ENCODE measurements at regions not wholly inside any gene's neighbourhood (a gene's known extent, or its start where the extent isn't known, plus 50 kb on each side); places are given as distances from the start of the nearest gene placed in this dataset.
"Not testable (repeated sequence)": the region's sequence is repeated elsewhere in the genome, so short reads cannot be mapped to it uniquely, and the experiment has no call there.

GRCh38 chr7:69067397-69067796 lies 530.9 kb upstream of the AUTS2 start:
- Mint-ChIP-seq H3K27ac (no peak overlapping the region), H3K36me3 (ENCODE audit: low read depth) (no peaks in the 10 kb centered on the region), H3K4me3 (no peak overlapping the region), H3K4me1 (ENCODE audit: low read depth) (no peaks in the 10 kb centered on the region), H3K27me3 (ENCODE audit: low read depth) (no peaks in the 10 kb centered on the region), H3K9me3 (peaks cover 61% of the 10 kb centered on the region)
- no peak for DNase-seq (ENCODE audit: low spot score)

DNA sequence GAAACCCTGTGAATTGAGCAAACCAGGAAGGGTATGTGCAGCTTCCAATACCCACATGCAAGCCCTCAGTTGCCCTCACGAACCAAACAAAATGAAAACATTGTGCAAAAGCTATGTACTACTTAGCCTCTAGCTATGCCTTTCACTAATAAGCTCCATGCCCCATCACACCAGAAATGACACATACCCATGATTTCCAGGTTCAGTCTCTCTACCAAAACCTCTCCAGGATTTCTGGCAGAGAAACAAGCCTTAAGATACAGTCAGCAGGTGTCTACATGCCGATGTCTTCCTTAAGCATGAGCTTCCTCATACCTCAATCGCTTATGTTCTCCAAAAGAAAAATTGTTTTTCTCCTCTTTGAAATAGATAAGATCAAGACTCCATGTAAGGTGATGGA lies 527.8 kb upstream of the AUTS2 start:
- Mint-ChIP-seq H3K27ac (no peak overlapping the region), H3K27me3 (ENCODE audit: low read depth) (no peaks in the 10 kb centered on the region), H3K9me3 (peaks cover 69% of the 10 kb centered on the region), H3K36me3 (ENCODE audit: low read depth) (no peaks in the 10 kb centered on the region), H3K4me3 (no peak overlapping the region), H3K4me1 (ENCODE audit: low read depth) (no peaks in the 10 kb centered on the region)
- DNase-seq (ENCODE audit: low spot score): no peak

- Mint-ChIP-seq H3K36me3 (ENCODE audit: low read depth) (no peaks in the 10 kb centered on the region), H3K27me3 (ENCODE audit: low read depth) (no peaks in the 10 kb centered on the region), H3K9me3 (peaks cover 52% of the 10 kb centered on the region), H3K4me1 (ENCODE audit: low read depth) (no peaks in the 10 kb centered on the region), H3K4me3 (no peak overlapping the region), H3K27ac (no peak overlapping the region)
- no peak for DNase-seq (ENCODE audit: low spot score)
These were observed 521.7 kb upstream of the AUTS2 start for GRCh38 chr7:69076566-69076965.

DNA sequence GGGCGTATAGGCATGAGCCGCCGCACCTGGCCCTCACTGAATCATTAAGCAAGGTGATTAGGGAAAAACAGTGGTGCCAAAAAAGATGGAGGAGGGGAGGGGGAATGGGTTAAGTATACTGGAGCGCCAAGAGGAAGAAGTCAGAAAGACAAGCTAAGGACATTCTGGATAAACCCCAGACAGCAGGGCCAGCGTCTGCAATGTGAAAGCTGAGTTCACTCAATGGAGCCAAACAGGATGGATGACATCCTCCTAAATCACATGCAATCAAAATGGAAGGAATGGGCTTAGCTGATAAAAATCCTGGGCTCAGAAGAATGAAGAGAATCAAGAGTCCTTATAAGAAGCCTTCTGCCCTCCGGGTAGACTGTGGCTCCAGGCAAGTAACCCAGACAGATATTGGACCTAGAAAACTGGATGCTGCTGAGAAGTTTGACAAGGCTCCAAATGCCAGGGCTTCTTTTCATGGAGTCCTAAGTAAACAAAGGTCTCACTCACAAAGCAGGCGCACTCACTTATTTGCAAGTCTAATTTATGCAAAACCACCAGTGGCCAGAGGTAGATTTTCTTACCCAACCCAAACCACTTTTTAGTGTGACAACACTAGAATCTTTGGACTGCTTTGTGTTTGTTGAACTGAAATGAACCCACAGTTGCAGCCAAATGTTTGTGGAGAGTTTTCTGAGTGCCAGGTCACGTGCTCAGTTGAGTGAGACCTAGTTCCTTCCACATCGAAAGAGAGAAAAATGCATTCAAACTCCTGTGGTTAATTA lies 519.1 kb upstream of the AUTS2 start:
- Mint-ChIP-seq H3K4me1 (ENCODE audit: low read depth) (no peaks in the 10 kb centered on the region), H3K27ac (no peak overlapping the region), H3K9me3 (peaks cover 50% of the 10 kb centered on the region), H3K27me3 (ENCODE audit: low read depth) (no peaks in the 10 kb centered on the region), H3K36me3 (ENCODE audit: low read depth) (no peaks in the 10 kb centered on the region), H3K4me3 (no peak overlapping the region)
- no peak for DNase-seq (ENCODE audit: low spot score)

- not testable (repeated sequence) for H3K27ac Mint-ChIP-seq; H3K4me1 Mint-ChIP-seq (ENCODE audit: low read depth); H3K4me3 Mint-ChIP-seq; DNase-seq (ENCODE audit: low spot score); H3K27me3 Mint-ChIP-seq (ENCODE audit: low read depth); H3K36me3 Mint-ChIP-seq (ENCODE audit: low read depth)
- peaks cover 49% of the 10 kb centered on the region for H3K9me3 Mint-ChIP-seq
These were observed 511.0 kb upstream of the AUTS2 start for GRCh38 chr7:69087281-69087680.

GRCh38 chr7:69088185-69088584 lies 510.1 kb upstream of the AUTS2 start:
- Mint-ChIP-seq H3K9me3 (peaks cover 44% of the 10 kb centered on the region), H3K27ac (no peak overlapping the region), H3K4me3 (no peak overlapping the region), H3K27me3 (ENCODE audit: low read depth) (no peaks in the 10 kb centered on the region), H3K36me3 (ENCODE audit: low read depth) (no peaks in the 10 kb centered on the region), H3K4me1 (ENCODE audit: low read depth) (no peaks in the 10 kb centered on the region)
- DNase-seq (ENCODE audit: low spot score): no peak

- no peaks in the 10 kb centered on the region for H3K4me1 Mint-ChIP-seq (ENCODE audit: low read depth)
- H3K9me3 Mint-ChIP-seq: peaks cover 50% of the 10 kb centered on the region
- no peak overlapping the region for H3K27ac Mint-ChIP-seq
- no peaks in the 10 kb centered on the region for H3K27me3 Mint-ChIP-seq (ENCODE audit: low read depth)
- H3K36me3 Mint-ChIP-seq (ENCODE audit: low read depth): no peaks in the 10 kb centered on the region
- H3K4me3 Mint-ChIP-seq: no peak overlapping the region
- no peak for DNase-seq (ENCODE audit: low spot score)
These were observed 507.3 kb upstream of the AUTS2 start for GRCh38 chr7:69090936-69091335.

- DNase-seq (ENCODE audit: low spot score): no peak
- Mint-ChIP-seq H3K36me3 (ENCODE audit: low read depth) (no peaks in the 10 kb centered on the region), H3K27me3 (ENCODE audit: low read depth) (no peaks in the 10 kb centered on the region), H3K4me1 (ENCODE audit: low read depth) (no peaks in the 10 kb centered on the region), H3K27ac (no peak overlapping the region), H3K4me3 (no peak overlapping the region), H3K9me3 (peaks cover 47% of the 10 kb centered on the region)
These were observed 506.8 kb upstream of the AUTS2 start for GRCh38 chr7:69091521-69091920.

- H3K36me3 Mint-ChIP-seq (ENCODE audit: low read depth): no peaks in the 10 kb centered on the region
- peaks cover 38% of the 10 kb centered on the region for H3K9me3 Mint-ChIP-seq
- DNase-seq (ENCODE audit: low spot score): no peak
- no peaks in the 10 kb centered on the region for H3K4me1 Mint-ChIP-seq (ENCODE audit: low read depth)
- H3K27ac Mint-ChIP-seq: no peak overlapping the region
- H3K27me3 Mint-ChIP-seq (ENCODE audit: low read depth): no peaks in the 10 kb centered on the region
- H3K4me3 Mint-ChIP-seq: no peak overlapping the region
These were observed 503.1 kb upstream of the AUTS2 start for GRCh38 chr7:69095127-69095526.

- H3K4me3 Mint-ChIP-seq: no peak overlapping the region
- no peak overlapping the region for H3K27ac Mint-ChIP-seq
- peaks cover 38% of the 10 kb centered on the region for H3K9me3 Mint-ChIP-seq
- DNase-seq (ENCODE audit: low spot score): no peak
- peaks cover 2% of the 10 kb centered on the region for H3K36me3 Mint-ChIP-seq (ENCODE audit: low read depth)
- no peaks in the 10 kb centered on the region for H3K4me1 Mint-ChIP-seq (ENCODE audit: low read depth)
- H3K27me3 Mint-ChIP-seq (ENCODE audit: low read depth): no peaks in the 10 kb centered on the region
These were observed 502.6 kb upstream of the AUTS2 start for GRCh38 chr7:69095649-69096048.

- Mint-ChIP-seq H3K4me1 (ENCODE audit: low read depth) (no peaks in the 10 kb centered on the region), H3K4me3 (no peak overlapping the region), H3K27me3 (ENCODE audit: low read depth) (no peaks in the 10 kb centered on the region), H3K27ac (no peak overlapping the region), H3K9me3 (peaks cover 52% of the 10 kb centered on the region), H3K36me3 (ENCODE audit: low read depth) (peaks cover 2% of the 10 kb centered on the region)
- DNase-seq (ENCODE audit: low spot score): no peak
These were observed 494.3 kb upstream of the AUTS2 start for GRCh38 chr7:69104023-69104422.

DNA sequence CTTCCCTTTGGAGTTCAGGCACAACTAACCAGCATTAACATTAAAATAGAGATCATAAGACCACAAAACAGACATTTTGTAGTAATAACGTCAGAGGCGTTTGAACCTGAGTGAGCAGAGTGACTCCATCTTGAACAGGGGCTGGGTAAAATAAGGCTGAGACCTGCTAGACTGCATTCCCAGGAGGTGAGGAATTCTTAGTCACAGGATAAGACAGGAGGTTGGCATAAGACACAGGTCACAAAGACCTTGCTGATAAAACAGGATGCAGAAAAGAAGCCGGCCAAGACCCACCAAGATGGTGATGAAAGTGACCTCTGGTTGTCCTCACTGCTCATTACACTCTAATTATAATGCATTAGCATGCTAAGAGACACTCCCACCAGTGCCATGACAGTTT lies 493.2 kb upstream of the AUTS2 start:
- Mint-ChIP-seq H3K36me3 (ENCODE audit: low read depth) (peaks cover 2% of the 10 kb centered on the region), H3K4me3 (no peak overlapping the region), H3K9me3 (peaks cover 57% of the 10 kb centered on the region), H3K27me3 (ENCODE audit: low read depth) (no peaks in the 10 kb centered on the region), H3K4me1 (ENCODE audit: low read depth) (no peaks in the 10 kb centered on the region), H3K27ac (no peak overlapping the region)
- DNase-seq (ENCODE audit: low spot score): no peak

- no peaks in the 10 kb centered on the region for H3K36me3 Mint-ChIP-seq (ENCODE audit: low read depth)
- DNase-seq (ENCODE audit: low spot score): no peak
These were observed 492.3 kb upstream of the AUTS2 start for GRCh38 chr7:69105981-69106380.

DNA sequence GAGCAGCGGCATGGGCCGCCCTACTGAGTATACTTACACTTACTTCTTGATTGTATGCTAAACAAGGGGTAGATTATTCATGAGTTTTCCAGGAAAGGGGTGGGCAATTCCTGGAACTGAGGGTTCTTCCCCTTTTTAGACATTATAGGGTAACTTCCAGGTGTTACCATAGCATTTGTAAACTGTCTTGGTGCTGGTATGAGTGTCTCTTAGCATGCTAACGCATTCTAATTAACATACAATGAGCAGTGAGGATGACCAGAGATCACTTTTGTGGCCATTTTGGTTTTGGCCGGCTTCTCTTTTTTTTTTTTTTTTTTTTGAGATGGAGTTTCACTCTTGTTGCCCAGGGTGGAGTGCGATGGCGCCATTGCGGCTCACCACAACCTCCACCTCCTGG lies 491.8 kb upstream of the AUTS2 start:
- not testable (repeated sequence) for H3K36me3 Mint-ChIP-seq (ENCODE audit: low read depth); H3K4me3 Mint-ChIP-seq; H3K27ac Mint-ChIP-seq; H3K27me3 Mint-ChIP-seq (ENCODE audit: low read depth); DNase-seq (ENCODE audit: low spot score); H3K4me1 Mint-ChIP-seq (ENCODE audit: low read depth)
- H3K9me3 Mint-ChIP-seq: peaks cover 51% of the 10 kb centered on the region

More at GRCh38 chr7:69105981-69106380, 492.3 kb upstream of the AUTS2 start:
- peaks cover 53% of the 10 kb centered on the region for H3K9me3 Mint-ChIP-seq
- H3K4me1 Mint-ChIP-seq (ENCODE audit: low read depth): no peaks in the 10 kb centered on the region
- no peak overlapping the region for H3K4me3 Mint-ChIP-seq
- no peak overlapping the region for H3K27ac Mint-ChIP-seq
- no peaks in the 10 kb centered on the region for H3K27me3 Mint-ChIP-seq (ENCODE audit: low read depth)

- peaks cover 53% of the 10 kb centered on the region for H3K9me3 Mint-ChIP-seq
- H3K4me1 Mint-ChIP-seq (ENCODE audit: low read depth); H3K27me3 Mint-ChIP-seq (ENCODE audit: low read depth); H3K36me3 Mint-ChIP-seq (ENCODE audit: low read depth); DNase-seq (ENCODE audit: low spot score); H3K4me3 Mint-ChIP-seq; H3K27ac Mint-ChIP-seq: not testable (repeated sequence)
These were observed 491.3 kb upstream of the AUTS2 start for GRCh38 chr7:69106946-69107345.
